Prostate gland (tissue), 2 donors: ENCODE measurements at regions not wholly inside any gene's neighbourhood (a gene's known extent, or its start where the extent isn't known, plus 50 kb on each side); places are given as distances from the start of the nearest gene placed in this dataset.

Experiments
- CTCF ChIP-seq, 4 experiments: fragments of 200-600 bp in 2 of 4; fragments of 450-650 bp in 2 of 4; sonication (generic) in 2 of 4; IDR thresholded peaks; 1 replicate in 3 of 4; 2 replicates in 1 of 4; pipeline ENCODE4 v1.5.1; 2016 to 2019; ENCODE audit warnings: antibody characterized with exemption in 4 of 4, mild to moderate bottlenecking in 2 of 4, moderate library complexity in 2 of 4
- POLR2A ChIP-seq: fragments of 450-650 bp; IDR thresholded peaks from one replicate; pipeline ENCODE4 v1.6.1; 2016; ENCODE audit warnings: antibody characterized with exemption, mild to moderate bottlenecking
- POLR2AphosphoS5 ChIP-seq: sonication (generic); formaldehyde crosslinking; IDR thresholded peaks from one replicate; pipeline ENCODE4 v1.6.1; 2017; ENCODE audit warnings: antibody characterized with exemption

DNA sequence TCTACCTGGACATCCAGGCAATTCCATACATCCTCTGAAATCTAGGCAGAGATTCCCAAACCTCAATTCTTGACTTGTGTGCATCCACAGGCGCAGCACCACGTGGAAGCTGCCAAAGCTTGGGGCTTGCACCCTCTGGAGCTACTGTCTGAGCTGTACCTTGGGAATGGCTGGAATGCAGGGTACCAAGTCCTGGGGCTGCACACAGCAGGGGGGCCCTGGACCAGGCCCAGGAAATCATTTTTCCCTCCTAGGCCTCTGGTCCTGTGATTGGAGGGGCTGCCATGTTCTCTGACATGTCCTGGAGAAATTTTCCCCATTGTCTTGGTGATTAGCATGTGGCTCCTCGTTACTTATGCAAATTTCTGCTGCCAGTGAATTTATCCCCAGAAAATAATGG lies 391.9 kb upstream of the CHD6 start:
- TF ChIP-seq CTCF (IDR thresholded peaks at IDR 0.05) (no peak), POLR2AphosphoS5 (no peak), POLR2A (no peak)
